HCT116 (cell line): ENCODE measurements at regions not wholly inside any gene's neighbourhood (a gene's known extent, or its start where the extent isn't known, plus 50 kb on each side); places are given as distances from the start of the nearest gene placed in this dataset.

Source experiments
- ATAC-seq: fragments of 200-7000 bp; cut with Tn5 transposase; 2 replicates; pipeline ENCODE4 v1.9.1; 2020; ENCODE audit warnings: mild to moderate bottlenecking, moderate library complexity
- BruUV-seq: library from RNA; stranded (reverse); fragments of 400-500 nt; replicated peaks from 2 replicates; lab custom pipeline; 2021; lab: Mats Ljungman, UMichigan
- CTCF ChIA-PET: fragments of 300-600 bp; sonication (Branson Sonifier 250); formaldehyde crosslinking; loops from one replicate; lab custom pipeline; 2021; ENCODE audit warnings: antibody characterized with exemption; lab: Charles Lee
- POLR2A ChIA-PET: fragments of 300-600, 350-600 bp; sonication (Branson Sonifier 250); formaldehyde crosslinking; loops from one replicate; lab custom pipeline; 2021; ENCODE audit warnings: antibody characterized with exemption; lab: Charles Lee
- RAD21 ChIA-PET, 2 experiments: fragments of 300-600 bp; sonication (Branson Sonifier 250); formaldehyde crosslinking; loops; one replicate each; lab custom pipeline; 2023; ENCODE audit warnings: low total read pairs in 2 of 2; ENCODE audit not compliant: uncharacterized antibody in 2 of 2, unreplicated experiment in 2 of 2, low non-redundant PET in 1 of 2; lab: Charles Lee
- DNase-seq: peaks from one replicate; pipeline ENCODE4 v3.0.0-alpha.2; 2010; ENCODE audit warnings: low read depth, low spot score
- H2AFZ ChIP-seq: fragments of 200-600 bp; shearing (Covaris generic), sonication (generic); 2 replicates; pipeline ENCODE4 v1.6.1; 2017; ENCODE audit warnings: low read depth, mixed run types, mixed read lengths, antibody characterized with exemption, low read length; ENCODE audit not compliant: poor library complexity, severe bottlenecking
- H3K27ac ChIP-seq: 2 replicates; pipeline ENCODE4 v1.5.1; 2012; ENCODE audit warnings: low read depth, low read length
- H3K27me3 ChIP-seq: fragments of 200-600 bp; sonication (generic); 2 replicates; pipeline ENCODE4 v1.6.1; 2016; ENCODE audit warnings: mixed run types, low read length, mixed read lengths; ENCODE audit not compliant: insufficient read depth
- H3K36me3 ChIP-seq, 2 experiments: fragments of 200-500 bp in 1 of 2; fragments of 200-600 bp in 1 of 2; sonication (Bioruptor generic) in 1 of 2; sonication (generic) in 1 of 2; 2 replicates each; pipeline versions ENCODE4 v1.5.1 to v1.6.1; 2014 to 2016; ENCODE audit warnings: low read length in 2 of 2, inconsistent platforms in 1 of 2, mixed read lengths in 1 of 2, mixed run types in 1 of 2; ENCODE audit not compliant: insufficient read depth in 2 of 2, control insufficient read depth in 1 of 2
- H3K4me1 ChIP-seq, 2 experiments: fragments of 200-600 bp in 1 of 2; sonication (generic) in 1 of 2; 2 replicates each; pipeline versions ENCODE4 v1.5.1 to v1.6.1; 2012 to 2017; ENCODE audit warnings: low read length in 2 of 2, inconsistent platforms in 1 of 2, mild to moderate bottlenecking in 1 of 2, mixed read lengths in 1 of 2, mixed run types in 1 of 2, moderate library complexity in 1 of 2; ENCODE audit not compliant: insufficient read depth in 2 of 2, control insufficient read depth in 1 of 2
- H3K4me2 ChIP-seq: fragments of 200-600 bp; sonication (generic); 2 replicates; pipeline ENCODE4 v1.6.1; 2017; ENCODE audit warnings: mixed run types, low read length, mixed read lengths
- H3K4me3 ChIP-seq, 2 experiments: fragments of 200-600 bp in 1 of 2; sonication (generic) in 1 of 2; replicated peaks in 1 of 2; 2 replicates each; pipeline ENCODE4 v1.5.1; 2011 to 2016; ENCODE audit warnings: low read length in 2 of 2, control low read depth in 1 of 2, low read depth in 1 of 2, mild to moderate bottlenecking in 1 of 2, mixed read lengths in 1 of 2, mixed run types in 1 of 2
- H3K79me2 ChIP-seq: fragments of 200-600 bp; sonication (generic); 2 replicates; pipeline ENCODE4 v1.6.1; 2017; ENCODE audit warnings: mild to moderate bottlenecking, mixed run types, low read length, moderate library complexity, mixed read lengths; ENCODE audit not compliant: insufficient read depth
- H3K9ac ChIP-seq: fragments of 200-600 bp; sonication (generic); 2 replicates; pipeline ENCODE4 v1.6.1; 2016; ENCODE audit warnings: low read length, mixed read lengths
- H3K9me2 ChIP-seq: fragments of 200-600 bp; sonication (generic), shearing (Covaris generic); 2 replicates; pipeline ENCODE4 v1.6.1; 2017; ENCODE audit warnings: mixed run types, mild to moderate bottlenecking, moderate library complexity; ENCODE audit not compliant: insufficient read depth
- H3K9me3 ChIP-seq, 2 experiments: fragments of 200-500 bp in 1 of 2; fragments of 200-600 bp in 1 of 2; sonication (Bioruptor generic) in 1 of 2; sonication (generic) in 1 of 2; 2 replicates each; pipeline ENCODE4 v1.6.1; 2014 to 2017; ENCODE audit warnings: low read length in 2 of 2, mixed read lengths in 2 of 2, inconsistent platforms in 1 of 2, low read depth in 1 of 2, mild to moderate bottlenecking in 1 of 2, mixed run types in 1 of 2, moderate library complexity in 1 of 2; ENCODE audit not compliant: control insufficient read depth in 1 of 2, insufficient read depth in 1 of 2
- H4K20me1 ChIP-seq: fragments of 200-600 bp; sonication (generic), shearing (Covaris generic); 2 replicates; pipeline ENCODE4 v1.6.1; 2017; ENCODE audit warnings: mixed run types, mild to moderate bottlenecking, moderate library complexity; ENCODE audit not compliant: insufficient read depth
- ATF3 ChIP-seq: IDR thresholded peaks from 2 replicates; pipeline ENCODE4 v1.6.1; 2012
- CEBPB ChIP-seq: IDR thresholded peaks from 2 replicates; pipeline ENCODE4 v1.6.1; 2012; ENCODE audit warnings: low read depth
- EGR1 ChIP-seq: IDR thresholded peaks from 2 replicates; pipeline ENCODE4 v1.6.1; 2012; ENCODE audit warnings: low read depth
- MAX ChIP-seq: IDR thresholded peaks from 2 replicates; pipeline ENCODE4 v1.6.1; 2012
- RAD21 ChIP-seq: IDR thresholded peaks from 2 replicates; pipeline ENCODE4 v1.6.1; 2012; ENCODE audit warnings: low read depth, mild to moderate bottlenecking
- REST ChIP-seq: IDR thresholded peaks from 2 replicates; pipeline ENCODE4 v1.6.1; 2012; ENCODE audit warnings: low read depth
- SRF ChIP-seq: IDR thresholded peaks from 2 replicates; pipeline ENCODE4 v1.6.1; 2012; ENCODE audit warnings: low read depth
- ZBTB33 ChIP-seq: IDR thresholded peaks from 2 replicates; pipeline ENCODE4 v1.6.1; 2011; ENCODE audit warnings: mild to moderate bottlenecking, low read length, moderate library complexity; ENCODE audit not compliant: insufficient replicate concordance; ENCODE audit errors: extremely low read depth
- ZFX ChIP-seq: fragments of 450-650 bp; IDR thresholded peaks from 2 replicates; pipeline ENCODE4 v1.6.1; 2017
- intact Hi-C: fragments of 100-400 bp; cut with micrococcal nuclease; formaldehyde crosslinking; loops from 2 replicates; pipeline ENCODE4 v1.10.0; 2022

GRCh38 chrX:109301177-109301576 is 180.7 kb downstream of the GUCY2F start:
- TF ChIP-seq CEBPB: no peak
- TF ChIP-seq ZBTB33: no peak
- no peak for TF ChIP-seq REST
- no peak for TF ChIP-seq ZFX
- TF ChIP-seq RAD21: no peak
- no peak for TF ChIP-seq EGR1
- no peak for TF ChIP-seq ATF3
- TF ChIP-seq SRF: no peak
- no peak for TF ChIP-seq MAX
- H3K4me2 ChIP-seq: no peak overlapping the region
- no peaks in the 10 kb centered on the region for H4K20me1 ChIP-seq
- no peaks in the 10 kb centered on the region for H3K9me2 ChIP-seq
- RAD21 ChIA-PET: no interaction called here
- no TSS peak for BruUV-seq
- H3K9me3 ChIP-seq: no peaks in the 10 kb centered on the region
- no peaks in the 10 kb centered on the region for H3K27me3 ChIP-seq
- ATAC-seq (no peak), DNase-seq (no peak)
- no peaks in the 10 kb centered on the region for H3K36me3 ChIP-seq
- no peak overlapping the region for H3K27ac ChIP-seq
- H3K9ac ChIP-seq: no peak overlapping the region
- CTCF ChIA-PET: no interaction called here
- POLR2A ChIA-PET: no interaction called here
- no peak overlapping the region for H3K4me3 ChIP-seq
- H3K4me1 ChIP-seq: no peaks in the 10 kb centered on the region
- intact Hi-C loops: no loop called here
- H3K79me2 ChIP-seq: no peaks in the 10 kb centered on the region
- H2AFZ ChIP-seq: no peak overlapping the region
